HG03039 (cell line): ENCODE measurements at regions not wholly inside any gene's neighbourhood (a gene's known extent, or its start where the extent isn't known, plus 50 kb on each side); places are given as distances from the start of the nearest gene placed in this dataset.

ENCODE experiments used
- ATAC-seq: cut with Tn5 transposase; IDR thresholded peaks from one replicate; pipeline ENCODE4 v1.9.1; 2021; ENCODE audit warnings: mild to moderate bottlenecking, moderate library complexity; ENCODE audit not compliant: unreplicated experiment

DNA sequence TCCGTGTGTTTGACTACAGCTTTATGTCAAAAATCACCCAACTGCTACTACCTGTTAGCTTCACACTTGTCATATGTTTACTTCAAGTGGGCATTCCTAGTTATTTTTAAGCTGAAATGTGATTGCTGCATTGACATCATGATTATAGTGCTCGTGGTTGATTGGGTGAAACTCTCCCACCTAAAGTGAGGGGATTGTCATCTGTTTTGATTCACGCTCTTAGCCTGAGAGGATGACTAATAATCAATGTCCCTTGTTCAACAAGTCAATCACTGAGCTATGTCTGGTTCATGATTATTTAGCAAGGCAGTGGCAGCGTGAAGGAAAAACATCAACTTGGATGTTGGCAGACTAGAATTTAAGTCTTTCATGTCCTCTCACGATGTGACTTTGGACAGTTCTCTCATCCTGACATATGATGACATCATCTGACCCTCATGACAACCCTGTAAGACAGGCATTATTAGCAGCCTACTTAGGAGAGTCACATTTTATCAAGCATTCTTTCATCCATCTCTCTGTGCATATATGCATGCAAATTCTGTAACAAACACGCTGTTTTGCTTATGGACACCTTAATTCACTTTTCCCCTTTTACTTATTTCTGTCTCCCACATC is 352.6 kb upstream of the ZMIZ1 start:
- ATAC-seq = no peak

DNA sequence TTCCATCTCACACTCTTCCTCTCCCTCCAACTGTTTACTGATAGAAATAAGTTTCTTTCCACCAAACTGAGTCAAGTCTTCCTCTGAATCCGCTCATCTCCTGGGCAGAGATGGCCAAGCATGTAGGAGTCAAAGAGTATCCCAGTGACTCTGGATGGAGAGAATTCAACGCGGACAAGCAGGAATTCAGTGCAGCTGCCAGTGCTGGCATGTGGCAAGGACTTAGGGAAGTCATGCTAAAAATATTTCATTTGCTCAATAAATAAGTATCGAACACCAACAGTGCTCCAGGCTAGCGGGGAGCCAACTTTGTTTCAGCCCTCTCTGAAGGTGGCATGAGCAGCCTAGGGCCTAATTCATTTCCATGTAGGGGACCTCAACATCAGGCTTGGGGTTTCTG is 351.6 kb upstream of the ZMIZ1 start:
- no peak for ATAC-seq

DNA sequence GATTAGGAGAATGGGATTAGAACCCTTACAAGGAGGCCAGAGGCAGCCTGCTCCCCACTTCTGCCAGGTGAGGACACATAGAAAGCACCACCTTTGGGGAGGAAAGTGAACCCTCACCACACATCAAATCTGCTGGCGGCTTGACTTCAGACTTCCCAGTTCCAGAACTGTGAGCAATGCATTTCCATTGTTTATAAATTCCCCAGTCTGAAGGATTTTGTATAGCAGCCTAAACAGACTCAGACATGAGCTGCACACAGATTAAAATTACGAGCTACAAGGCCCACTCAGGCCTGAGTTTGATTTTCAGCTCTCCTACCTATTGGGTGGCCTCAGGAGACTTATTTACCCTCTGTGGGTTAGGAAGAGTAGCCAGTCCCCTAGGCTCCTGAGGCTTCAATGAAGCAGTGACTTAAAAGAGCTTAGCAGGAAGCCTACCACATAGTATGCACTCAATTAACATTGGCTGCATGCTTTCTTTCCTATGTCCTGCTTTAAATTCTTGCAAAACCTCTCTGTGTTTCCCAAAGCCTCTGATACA is 350.7 kb upstream of the ZMIZ1 start:
- ATAC-seq = no peak

DNA sequence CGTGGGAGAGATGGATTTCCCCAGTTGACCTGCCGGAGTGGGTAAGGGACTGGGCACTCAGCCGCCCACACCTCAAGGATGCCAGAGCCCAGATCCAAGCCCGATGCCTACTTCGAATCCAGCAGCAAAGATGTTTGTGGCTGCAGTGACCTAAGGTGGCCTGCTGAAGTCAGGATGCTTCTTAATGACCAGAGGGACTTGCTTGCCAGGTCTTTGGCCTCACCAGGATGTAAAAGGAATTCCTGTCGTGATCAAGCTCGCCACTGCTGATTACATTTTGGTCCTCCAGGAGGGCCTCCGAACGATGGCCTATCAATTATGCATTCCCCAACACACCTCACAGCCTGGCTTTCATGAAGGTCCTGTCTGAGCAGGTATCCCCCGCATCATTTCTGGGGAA is 349.5 kb upstream of the ZMIZ1 start:
- ATAC-seq = no peak

DNA sequence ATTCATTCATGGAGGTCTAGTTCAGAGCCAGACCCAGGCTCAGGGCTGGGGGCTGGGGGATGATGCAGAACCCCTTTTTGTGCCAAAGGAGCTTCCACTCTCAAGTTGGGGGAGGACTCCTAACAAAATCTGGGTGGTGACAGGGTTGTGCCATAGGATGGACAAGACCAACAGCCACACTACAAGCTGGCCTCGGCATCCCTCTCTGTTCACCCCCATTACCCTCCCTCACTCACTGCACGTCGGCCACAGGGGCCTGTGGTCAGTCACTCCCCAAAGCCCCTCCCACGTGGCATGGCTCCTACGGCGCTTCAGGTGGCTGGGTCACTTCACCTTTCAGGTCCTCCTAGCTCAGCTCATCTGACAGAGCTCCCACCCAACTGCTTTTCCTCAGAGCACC is 348.7 kb upstream of the ZMIZ1 start:
- no peak for ATAC-seq

DNA sequence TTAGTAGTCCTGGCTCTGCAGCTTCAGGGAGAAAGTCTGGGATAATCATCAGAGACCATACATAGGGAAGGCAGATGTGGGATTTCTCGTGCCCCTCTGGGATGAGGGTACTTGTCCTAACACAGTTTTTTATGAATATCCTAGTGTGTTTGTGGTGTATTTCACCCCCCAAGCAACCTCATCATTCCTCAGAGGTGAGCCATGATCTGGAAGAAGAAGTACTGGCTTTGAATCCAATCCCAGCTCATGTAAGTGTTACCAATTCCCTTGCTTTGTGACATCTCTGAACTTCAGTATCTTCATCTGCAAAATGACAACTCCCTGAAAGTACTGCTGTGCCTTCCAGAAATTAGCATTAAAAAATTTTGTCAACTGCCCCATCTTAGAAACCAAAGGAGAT is 347.5 kb upstream of the ZMIZ1 start:
- ATAC-seq = no peak

DNA sequence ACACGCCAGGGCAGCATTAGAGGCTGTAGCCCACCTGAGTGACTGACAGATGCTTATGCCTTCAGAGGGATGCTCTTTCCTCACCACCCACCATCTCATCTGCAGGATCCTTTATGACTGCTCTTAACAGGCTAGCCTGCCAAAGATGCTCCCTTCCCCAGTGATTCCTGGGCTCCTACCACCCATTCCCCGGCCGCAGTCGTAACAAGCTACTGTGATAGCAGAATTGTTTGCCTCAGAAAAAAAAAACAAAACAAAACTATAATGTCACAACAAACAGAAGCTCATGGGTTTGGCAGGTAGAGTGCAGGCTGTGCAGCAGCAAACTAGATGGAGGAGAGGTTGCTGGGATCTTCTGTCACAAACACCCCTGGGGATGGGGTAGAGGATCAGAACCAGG is 343.9 kb upstream of the ZMIZ1 start:
- ATAC-seq = no peak

DNA sequence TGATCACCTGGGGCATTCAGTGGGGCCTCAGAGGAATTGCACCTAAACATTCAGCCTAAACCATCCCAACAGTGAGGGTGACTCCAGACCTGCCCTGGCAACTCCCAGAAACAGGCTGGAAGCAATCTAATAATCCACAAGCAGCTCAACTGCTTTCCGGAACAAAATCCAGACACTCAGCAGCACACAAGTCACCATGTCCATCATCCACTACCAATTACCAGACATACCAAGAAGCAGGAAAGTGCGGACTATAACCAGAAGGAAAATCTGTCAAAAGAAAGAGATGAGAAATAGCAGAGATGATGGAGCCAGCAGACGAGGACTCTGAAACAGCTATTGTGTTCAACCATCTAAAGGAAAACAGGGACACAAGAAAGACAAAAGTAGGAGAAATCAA is 342.6 kb upstream of the ZMIZ1 start:
- no peak for ATAC-seq

DNA sequence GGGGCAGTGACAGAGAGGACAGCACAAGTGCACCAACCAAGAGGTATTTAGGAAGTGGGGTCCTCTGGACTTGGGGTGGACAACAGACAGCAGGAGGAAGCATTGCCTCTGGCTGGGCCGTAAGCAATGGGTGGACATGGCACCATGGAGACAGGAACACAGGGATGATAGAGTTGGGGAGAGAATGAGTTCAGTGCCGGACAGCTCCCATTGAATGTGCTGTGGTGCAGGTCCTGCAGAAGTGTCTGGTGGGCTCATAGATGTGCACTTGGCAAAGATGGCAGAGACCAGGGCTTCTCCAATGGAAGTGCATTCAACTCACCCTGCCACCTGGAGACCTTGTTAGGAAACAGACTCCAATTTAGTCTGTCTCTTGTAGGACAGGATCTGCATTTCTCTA is 341.5 kb upstream of the ZMIZ1 start:
- ATAC-seq = no peak

DNA sequence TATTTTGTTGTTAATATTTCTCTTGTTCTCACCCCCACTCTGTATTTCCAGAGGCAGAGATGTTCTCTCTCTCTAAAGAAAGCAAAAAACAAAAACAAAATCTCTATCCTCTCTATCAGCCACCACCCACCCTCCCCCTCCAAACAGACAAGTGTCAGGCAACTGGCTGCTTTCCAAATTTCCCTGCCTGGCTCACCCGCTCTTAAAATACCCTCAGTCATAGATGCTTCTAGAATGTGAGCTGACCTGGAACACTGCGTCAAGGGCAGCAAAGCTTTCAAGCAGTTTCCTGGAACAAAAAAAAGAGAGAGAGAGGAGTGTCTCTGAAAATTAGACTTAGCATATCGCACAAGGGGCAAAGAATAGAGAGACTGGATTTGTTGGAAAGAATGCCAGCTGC is 341.0 kb upstream of the ZMIZ1 start:
- ATAC-seq = no peak

DNA sequence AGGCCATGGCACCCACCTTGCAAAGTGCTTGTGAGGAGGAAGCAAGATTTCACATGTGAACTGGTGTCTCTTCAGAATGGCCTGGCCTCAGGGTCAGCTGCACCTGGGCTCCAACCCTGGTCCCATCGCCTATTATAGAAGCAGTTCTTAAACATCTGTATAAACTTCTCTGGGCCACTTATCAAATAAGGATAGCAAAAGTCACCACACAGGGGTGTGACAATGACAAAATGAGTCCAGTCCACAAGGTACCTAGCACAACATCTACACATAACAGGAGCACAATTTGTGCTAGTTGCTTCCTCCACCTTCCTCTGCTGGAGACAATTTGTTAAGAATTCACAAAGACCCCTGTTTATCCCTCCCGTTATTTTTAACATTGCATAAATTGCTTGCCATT is 340.6 kb upstream of the ZMIZ1 start:
- ATAC-seq = no peak

DNA sequence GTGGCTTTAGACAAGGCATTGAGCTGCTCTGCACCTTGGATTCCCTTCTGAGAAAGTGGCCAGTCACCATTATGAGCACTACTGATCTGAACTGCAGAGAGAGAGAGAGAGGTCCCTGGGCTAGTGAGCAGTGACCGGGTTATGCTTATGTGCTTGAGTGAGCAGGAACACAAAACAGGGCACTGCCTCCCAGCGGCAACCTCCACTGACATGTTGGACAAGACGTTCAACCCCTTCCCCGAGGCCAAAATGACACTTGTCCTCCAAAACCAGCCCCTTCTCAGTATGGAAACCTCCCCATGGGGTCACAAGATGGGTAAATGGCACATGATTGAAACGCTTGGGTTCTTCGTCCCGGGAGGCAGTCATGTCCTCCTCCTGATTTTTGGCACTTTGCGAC is 339.4 kb upstream of the ZMIZ1 start:
- ATAC-seq = no peak

DNA sequence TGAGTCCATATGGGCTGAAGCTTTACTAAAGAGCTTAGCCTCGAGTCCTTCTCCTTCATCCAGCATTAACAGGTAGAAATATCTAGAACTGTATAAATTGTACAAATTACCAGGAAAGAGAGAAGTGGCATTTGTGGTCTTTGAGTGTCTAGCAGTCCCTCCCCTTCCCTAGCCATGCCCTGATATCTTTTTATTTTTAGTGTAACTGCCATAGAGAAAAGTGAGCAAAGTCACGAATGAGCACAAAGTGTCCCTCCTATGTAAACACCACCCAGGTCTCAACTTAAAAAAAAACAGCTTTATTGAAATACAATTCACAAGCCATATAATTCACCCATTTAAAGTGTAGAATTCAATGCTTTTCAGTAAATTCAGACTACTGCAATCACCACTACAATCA is 339.0 kb upstream of the ZMIZ1 start:
- no peak for ATAC-seq

DNA sequence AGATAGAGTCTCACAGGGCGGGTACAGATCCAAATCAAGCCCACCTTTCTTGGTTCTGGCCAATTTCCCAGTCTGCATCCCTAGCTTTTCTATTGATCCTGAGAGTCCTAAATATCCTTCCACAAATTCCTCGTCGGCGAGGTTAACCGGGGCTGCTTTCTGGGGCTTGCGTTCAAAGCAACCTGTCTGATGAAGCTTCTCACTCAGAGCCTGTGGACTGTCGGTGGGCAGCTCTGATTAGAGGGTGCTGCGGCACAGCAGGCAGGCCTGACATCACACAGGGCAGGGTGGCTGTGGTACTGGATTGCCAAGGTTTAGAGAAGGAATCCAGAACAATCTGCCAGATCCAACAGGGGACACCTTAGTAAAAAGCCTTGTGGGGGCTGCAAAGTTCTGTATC is 338.0 kb upstream of the ZMIZ1 start:
- ATAC-seq = no peak

DNA sequence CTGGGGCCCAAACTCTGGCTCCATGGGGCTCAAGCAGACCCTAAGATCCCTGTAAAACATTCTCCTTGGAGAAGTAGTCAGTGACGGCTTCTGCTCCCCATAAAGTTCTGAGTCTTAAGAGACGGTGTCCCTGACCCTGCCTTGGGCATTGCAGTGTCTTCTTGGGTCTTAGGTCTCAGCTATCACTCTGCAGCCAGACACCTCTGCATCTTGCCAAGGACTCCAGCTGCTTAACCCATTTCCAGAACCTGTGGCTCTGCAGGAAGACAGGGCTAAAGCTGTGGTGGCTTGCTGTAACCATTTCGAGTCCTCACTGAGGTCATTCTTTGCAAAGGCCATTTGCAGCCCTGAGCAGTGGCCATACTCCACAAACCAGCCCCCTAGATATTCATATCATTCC is 337.1 kb upstream of the ZMIZ1 start:
- no peak for ATAC-seq

DNA sequence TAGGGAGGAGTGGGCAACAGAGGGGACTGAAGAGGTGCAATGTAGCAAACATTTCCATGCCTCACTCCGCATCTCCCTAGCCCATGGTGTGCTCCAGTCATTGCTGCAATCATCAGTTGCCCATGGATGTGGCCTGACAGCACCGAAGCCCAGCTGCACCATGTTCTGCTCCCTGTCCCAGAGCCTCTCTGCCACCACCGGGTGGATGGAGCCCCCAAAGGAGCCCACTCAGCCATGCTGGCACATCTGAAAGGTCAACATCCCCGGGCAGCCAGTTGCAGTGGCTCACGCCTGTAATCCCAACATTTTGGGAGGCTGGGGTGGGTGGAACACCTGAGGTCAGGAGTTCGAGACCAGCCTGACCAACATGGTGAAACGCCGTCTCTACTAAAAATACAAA is 336.4 kb upstream of the ZMIZ1 start:
- ATAC-seq = no peak

DNA sequence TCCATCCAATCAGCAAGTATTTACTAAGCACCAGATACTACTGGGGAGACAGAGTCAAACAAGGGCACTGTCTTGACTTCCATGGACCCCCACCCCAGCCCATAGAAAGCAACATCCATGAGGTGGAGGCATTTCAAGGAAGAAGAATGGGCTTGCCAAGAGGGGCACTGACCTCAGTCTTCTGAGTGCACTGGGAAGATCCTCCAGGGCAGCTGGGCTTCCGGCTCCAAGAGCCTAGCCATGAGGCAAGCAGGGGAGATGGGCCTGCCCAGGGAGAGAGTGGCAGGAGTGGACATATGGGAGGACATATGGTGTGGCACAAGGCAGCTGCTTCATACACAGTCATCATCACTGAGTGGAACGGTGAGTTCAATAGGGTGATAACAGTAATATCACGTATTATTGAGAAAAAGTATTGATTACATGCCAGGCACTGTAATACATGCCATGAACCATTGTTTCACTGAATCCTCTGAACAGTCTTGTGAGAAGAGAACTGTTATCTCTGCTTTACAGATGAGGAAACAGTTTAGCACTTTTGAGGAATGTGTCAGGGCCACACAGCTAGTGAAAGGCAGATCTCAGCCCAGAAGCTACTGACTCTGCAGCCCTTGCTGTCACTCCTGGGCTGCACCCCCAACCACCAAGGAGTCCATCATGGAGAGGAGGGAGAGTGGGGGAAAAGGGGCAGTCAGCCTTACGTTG is 331.7 kb upstream of the ZMIZ1 start:
- ATAC-seq = no peak

DNA sequence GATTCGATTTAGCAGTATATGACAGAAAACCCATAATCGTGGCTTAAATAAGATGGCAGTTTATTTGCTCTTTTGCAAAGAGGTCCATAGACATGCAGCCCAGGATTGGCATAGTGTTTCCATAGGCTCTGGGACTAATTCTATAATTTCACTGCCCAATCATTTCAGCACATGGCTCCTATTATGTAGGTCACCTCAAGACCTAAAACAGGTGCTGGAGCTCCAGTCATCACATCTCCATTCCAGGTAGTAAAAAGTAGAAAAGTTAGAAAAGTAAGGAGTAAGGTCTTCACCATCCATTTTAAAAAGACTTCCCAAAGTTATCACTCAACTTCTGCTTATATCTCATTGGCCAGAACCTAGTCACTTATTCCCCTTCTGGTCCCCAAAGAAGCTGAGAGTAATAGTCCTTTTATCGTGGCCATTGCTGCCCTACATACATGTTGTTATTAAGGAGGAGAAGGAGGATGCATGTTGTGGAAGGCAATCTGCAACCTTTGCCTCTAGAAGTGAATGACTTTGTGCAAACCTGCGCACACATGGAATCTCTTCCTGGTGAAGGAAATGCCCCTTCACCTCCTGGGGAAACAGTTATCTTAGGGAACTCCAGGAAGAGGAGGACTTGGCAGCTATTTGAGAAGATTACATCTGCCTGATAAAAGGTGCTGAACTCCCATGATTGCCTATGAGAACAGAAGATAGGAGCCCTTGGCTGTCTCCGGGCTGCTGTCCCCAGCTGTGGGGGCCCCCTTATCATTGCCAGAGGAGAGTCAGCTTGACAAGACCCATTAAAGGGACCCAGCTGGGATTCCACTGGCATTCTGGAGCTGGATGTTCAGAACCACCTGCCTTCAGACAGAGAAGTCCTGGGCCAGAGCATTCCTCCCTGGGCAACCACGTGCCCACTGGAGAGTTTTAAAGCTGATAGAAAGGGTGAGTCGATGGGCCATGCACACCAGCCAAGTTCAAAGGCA is 330.6 kb upstream of the ZMIZ1 start:
- no peak for ATAC-seq

DNA sequence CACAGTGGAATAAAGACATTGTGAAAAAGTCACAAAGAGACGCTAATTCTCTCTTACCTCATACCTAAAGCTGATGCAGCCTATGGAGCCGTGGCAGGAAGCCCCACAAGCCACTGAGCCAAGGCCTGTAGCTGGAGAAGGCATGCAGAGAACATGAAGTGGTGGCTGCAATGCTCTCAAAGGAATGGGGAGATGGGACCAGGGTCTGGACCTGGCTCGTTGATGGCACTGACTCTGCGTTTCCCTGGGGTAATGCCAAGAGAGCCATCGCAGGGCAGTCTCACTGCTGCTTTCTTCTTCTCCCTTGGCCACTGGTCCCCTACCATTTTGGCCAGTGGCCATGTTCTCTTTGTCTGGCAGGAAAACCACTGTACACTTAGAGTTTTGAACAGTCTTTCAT is 329.9 kb upstream of the ZMIZ1 start:
- ATAC-seq = no peak

DNA sequence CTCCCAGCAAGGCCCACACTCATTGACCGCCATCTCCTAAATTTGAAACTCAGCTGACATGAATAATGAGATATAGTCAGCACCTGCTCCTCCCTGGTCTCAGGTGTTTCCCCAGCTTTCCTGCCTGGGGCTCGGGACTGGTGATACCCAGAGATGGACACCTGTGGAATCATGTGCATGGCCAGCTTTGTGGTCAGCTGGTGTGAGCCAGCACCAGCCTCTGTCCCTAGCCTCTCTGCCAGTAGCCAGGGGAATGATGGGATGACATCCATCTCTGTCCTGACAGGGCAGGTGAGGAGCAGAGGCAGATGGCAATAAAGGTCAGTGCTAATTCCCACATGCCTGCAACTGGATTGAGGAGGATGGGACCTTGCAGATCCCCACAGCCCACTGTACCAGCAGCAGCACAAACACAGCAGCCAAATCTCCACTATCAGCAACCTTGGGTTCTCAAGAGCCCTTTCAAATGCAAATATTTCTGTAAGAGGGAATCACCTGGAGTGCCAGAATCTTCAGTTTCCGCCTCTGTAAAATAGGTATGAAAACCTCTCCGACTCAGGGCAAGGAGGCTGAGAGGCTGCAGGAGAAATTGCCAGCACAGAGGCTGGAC is 329.2 kb upstream of the ZMIZ1 start:
- ATAC-seq = no peak
